Fibroblast of villous mesenchyme (primary cell): ENCODE measurements at regions not wholly inside any gene's neighbourhood (a gene's known extent, or its start where the extent isn't known, plus 50 kb on each side); places are given as distances from the start of the nearest gene placed in this dataset.

Source experiments
- DNase-seq: peaks from one replicate; pipeline ENCODE4 v3.0.0-alpha.2; 2010; ENCODE audit warnings: low read depth
- H3K4me3 ChIP-seq: 2 replicates; pipeline ENCODE4 v1.5.1; 2011; ENCODE audit warnings: low read depth, mild to moderate bottlenecking, low read length
- TF ChIP-seq, protein P1 (sequence below): IDR thresholded peaks from 2 replicates; pipeline ENCODE4 v1.5.1; 2012; ENCODE audit warnings: low read depth, mild to moderate bottlenecking, low read length; ENCODE audit not compliant: insufficient read depth

DNA sequence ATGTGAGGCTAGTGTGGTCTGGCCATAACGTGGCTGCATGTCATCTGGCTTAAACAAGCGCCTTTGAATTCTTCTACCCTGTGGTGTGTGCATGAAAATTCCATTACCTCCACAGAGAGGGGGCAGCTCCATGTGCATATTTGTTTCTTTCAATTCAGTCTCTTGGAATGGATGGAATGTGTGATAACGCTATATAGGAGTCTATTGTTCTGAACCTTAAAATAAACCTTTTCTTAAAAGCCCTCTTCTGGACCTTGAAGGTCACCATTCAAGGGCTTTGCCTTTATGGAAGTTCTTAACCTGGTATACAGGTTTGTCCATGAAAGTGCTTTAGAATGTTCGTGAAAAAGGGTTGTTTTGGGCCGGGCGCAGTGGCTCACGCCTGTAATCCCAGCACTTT lies 118.2 kb upstream of the ADGRL2 start:
- DNase-seq: no peak
- TF ChIP-seq, protein P1, sequence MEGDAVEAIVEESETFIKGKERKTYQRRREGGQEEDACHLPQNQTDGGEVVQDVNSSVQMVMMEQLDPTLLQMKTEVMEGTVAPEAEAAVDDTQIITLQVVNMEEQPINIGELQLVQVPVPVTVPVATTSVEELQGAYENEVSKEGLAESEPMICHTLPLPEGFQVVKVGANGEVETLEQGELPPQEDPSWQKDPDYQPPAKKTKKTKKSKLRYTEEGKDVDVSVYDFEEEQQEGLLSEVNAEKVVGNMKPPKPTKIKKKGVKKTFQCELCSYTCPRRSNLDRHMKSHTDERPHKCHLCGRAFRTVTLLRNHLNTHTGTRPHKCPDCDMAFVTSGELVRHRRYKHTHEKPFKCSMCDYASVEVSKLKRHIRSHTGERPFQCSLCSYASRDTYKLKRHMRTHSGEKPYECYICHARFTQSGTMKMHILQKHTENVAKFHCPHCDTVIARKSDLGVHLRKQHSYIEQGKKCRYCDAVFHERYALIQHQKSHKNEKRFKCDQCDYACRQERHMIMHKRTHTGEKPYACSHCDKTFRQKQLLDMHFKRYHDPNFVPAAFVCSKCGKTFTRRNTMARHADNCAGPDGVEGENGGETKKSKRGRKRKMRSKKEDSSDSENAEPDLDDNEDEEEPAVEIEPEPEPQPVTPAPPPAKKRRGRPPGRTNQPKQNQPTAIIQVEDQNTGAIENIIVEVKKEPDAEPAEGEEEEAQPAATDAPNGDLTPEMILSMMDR: no peak
- no peak overlapping the region for H3K4me3 ChIP-seq

DNA sequence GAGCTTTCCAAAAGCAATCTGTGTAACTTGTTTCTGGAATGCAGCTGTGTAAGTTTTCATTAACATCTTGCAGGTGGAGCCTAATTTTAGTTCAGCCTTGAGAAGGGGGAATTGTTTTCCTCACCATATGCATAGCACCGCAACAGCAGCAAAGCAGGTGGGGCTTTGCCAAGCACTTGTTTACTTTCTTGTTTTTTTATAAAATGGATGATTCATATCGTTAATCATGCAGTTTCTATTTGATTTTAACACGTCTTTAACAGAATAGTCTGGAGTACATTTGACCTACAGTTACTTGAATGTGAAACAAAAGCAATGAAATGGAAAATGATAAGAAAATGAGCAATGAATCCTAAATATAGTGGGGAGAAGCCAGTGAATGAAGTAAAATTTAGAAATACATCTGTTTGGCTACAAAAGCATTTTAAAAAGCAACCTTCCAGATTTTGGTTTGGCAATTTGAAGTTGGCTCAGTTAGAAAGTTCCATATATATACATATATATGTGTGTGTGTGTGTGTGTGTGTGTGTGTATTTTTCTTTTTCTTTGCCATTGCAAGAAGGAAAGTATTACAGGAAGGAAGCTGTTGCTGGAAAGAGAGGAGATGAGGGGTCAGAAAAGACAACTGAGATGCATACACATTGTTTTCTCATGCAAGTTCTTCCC lies 119.0 kb upstream of the ADGRL2 start:
- H3K4me3 ChIP-seq: no peak overlapping the region
- TF ChIP-seq, protein P1: no peak
- peak; percentile 47 for DNase-seq

DNA sequence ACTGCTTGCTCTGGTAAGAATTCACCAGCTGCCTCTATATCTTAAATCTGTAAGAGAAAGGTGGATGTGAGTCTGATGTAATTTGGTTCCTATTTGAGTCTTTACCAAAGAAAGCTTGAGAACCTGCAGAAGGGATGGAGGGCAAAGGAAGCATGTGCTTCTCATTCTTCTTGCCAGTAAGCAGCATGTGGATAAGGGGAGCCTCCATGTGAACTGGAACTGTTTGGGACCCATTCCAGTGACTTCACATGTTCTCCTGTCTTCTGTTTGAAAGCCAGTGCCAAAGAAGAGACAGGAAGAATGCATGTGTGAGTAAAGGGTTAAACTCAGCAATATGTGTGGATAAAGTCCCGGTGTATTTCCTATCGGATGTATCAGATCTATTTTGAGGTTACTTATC lies 119.6 kb upstream of the ADGRL2 start:
- no peak for DNase-seq
- TF ChIP-seq, protein P1: no peak
- no peak overlapping the region for H3K4me3 ChIP-seq

DNA sequence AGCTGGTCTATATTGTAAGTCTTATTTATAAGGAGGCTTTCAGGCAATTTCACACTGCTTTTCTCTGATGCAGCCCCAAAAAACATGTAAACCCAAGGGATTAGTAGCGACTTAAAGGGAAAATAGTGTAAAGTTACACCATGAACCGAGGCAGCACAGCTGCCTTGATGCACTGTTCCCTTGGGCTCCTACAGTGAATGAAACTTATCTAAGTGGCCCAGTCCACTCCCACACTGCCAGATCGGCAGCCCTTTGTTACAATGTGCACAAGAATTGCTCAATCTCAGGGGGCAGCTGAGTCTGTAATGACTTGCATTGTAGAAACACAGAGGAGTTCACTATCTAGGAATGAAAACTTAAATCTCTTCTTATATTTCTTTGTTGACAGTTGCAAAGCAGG lies 120.8 kb upstream of the ADGRL2 start:
- TF ChIP-seq, protein P1: no peak
- no peak overlapping the region for H3K4me3 ChIP-seq
- peak; percentile 63 for DNase-seq

DNA sequence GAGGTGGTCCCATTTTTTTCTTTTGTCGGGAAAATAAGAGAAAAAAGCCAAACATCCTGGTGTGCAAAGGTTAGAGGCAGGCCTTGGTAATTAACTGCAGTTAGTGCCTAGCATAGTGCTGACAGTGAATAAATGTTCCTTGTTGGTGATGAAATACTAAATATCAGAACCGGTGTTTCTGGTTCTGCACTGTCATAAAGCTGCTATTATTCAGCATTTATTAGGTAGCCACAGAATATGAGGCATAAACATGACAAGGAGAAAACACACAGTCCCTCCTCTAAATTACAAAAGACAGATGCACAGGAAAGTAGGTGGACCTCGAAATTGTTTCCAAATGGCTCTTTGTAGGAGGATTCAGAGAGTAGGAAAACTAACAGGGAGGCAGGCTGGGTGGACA lies 122.0 kb upstream of the ADGRL2 start:
- no peak overlapping the region for H3K4me3 ChIP-seq
- peak; percentile 42 for DNase-seq
- TF ChIP-seq, protein P1: no peak

DNA sequence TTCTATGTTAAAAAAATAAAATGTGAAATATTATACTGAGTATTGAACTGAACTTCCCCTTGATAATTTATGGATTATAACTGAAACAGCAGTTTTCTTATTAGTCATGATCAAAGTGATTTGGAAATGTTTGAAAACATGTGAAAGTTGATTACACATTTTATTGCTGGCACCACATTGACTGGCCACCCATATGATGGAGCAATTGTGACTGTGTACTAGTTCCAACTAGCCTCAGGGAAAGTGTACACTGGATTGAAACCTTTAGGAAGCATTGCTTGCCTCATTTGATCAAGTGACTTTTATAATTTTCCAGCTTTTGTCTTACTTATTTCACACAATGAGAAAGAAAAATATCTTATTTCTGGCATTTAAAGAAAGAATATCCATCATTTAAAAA lies 128.0 kb upstream of the ADGRL2 start:
- no peak for DNase-seq
- no peak overlapping the region for H3K4me3 ChIP-seq
- TF ChIP-seq, protein P1: no peak

DNA sequence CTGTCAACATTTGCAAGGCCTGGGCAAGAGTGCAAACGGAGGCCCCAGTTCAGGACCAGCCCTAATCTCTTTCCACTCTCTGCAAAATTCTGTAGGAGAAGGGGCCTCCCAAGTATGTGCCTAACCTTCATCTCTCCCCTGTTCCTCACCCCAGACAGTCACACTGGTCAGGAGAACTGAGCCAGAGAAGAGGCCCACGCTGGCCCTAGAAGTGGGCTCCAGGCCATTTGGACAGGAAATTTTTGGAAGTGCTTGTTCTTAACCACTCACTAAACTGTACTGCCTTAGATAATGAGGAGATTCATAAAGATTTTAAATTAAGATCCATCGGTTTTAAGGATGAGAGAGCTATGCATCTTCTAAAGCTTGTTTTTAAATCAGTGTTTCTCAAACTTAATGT lies 129.7 kb upstream of the ADGRL2 start:
- TF ChIP-seq, protein P1: no peak
- no peak for DNase-seq
- H3K4me3 ChIP-seq: no peak overlapping the region
